NT2/D1 (cell line): ENCODE measurements at regions not wholly inside any gene's neighbourhood (a gene's known extent, or its start where the extent isn't known, plus 50 kb on each side); places are given as distances from the start of the nearest gene placed in this dataset.
"Not testable (repeated sequence)": the region's sequence is repeated elsewhere in the genome, so short reads cannot be mapped to it uniquely, and the experiment has no call there.

ENCODE experiments used
- DNase-seq: peaks from one replicate; pipeline ENCODE4 v3.0.0-alpha.2; 2011; ENCODE audit warnings: low read depth, low spot score
- H3K27me3 ChIP-seq: 2 replicates; pipeline ENCODE4 v1.6.0; 2011; ENCODE audit warnings: mild to moderate bottlenecking; ENCODE audit not compliant: insufficient read length, insufficient read depth
- H3K36me3 ChIP-seq: 2 replicates; pipeline ENCODE4 v1.6.1; 2011; ENCODE audit warnings: mild to moderate bottlenecking, low read length, mixed read lengths; ENCODE audit not compliant: insufficient read depth, insufficient read length
- H3K4me1 ChIP-seq: 2 replicates; pipeline ENCODE4 v1.5.1; 2011; ENCODE audit not compliant: insufficient read depth, insufficient read length
- H3K4me3 ChIP-seq: 2 replicates; pipeline ENCODE4 v1.5.1; 2011; ENCODE audit warnings: low read depth; ENCODE audit not compliant: insufficient read length
- H3K9ac ChIP-seq: 2 replicates; pipeline ENCODE4 v1.6.0; 2011; ENCODE audit warnings: low read depth; ENCODE audit not compliant: insufficient read length
- H3K9me3 ChIP-seq: 2 replicates; pipeline ENCODE4 v1.5.1; 2011; ENCODE audit warnings: mild to moderate bottlenecking, low read length; ENCODE audit not compliant: insufficient read depth
- SUZ12 ChIP-seq: IDR thresholded peaks from 2 replicates; pipeline ENCODE4 v1.6.1; 2011; ENCODE audit not compliant: insufficient read length, insufficient read depth; ENCODE audit errors: extremely low read depth
- YY1 ChIP-seq: IDR thresholded peaks from 2 replicates; pipeline ENCODE4 v1.6.1; 2011; ENCODE audit not compliant: insufficient read length, insufficient read depth
- ZNF274 ChIP-seq: IDR thresholded peaks from 2 replicates; pipeline ENCODE4 v1.6.1; 2011; ENCODE audit warnings: mild to moderate bottlenecking, low read depth, low read length

DNA sequence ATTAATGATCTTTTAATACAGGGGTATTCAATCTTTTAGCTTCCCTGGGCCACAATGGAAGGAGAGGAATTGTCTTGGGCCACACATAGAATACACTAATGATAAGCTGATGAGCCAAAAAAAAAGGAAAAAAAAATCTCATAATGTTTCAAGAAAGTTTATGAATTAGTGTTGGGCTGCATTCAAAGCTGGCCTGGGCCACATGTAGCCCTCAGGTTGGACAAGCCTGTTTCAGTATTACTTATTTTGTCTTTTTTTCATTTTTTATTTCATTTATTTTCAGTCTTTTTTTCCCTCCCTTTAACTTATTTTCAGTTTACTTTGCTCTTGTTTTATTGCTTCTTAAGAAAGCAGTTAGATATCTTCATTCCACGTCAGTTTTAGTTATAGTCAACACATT lies 2171.8 kb upstream of the DEFB115 start:
- H3K9me3 ChIP-seq, result no peaks in the 10 kb centered on the region
- no peak overlapping the region for H3K9ac ChIP-seq
- H3K4me3 ChIP-seq, result no peak overlapping the region
- H3K4me1 ChIP-seq, result no peaks in the 10 kb centered on the region
- no peaks in the 10 kb centered on the region for H3K27me3 ChIP-seq
- H3K36me3 ChIP-seq, result no peaks in the 10 kb centered on the region
- TF ChIP-seq SUZ12 (no peak), ZNF274 (no peak), YY1 (no peak)
- DNase-seq, result no peak

- not testable (repeated sequence) for H3K9me3 ChIP-seq, H3K9ac ChIP-seq, H3K36me3 ChIP-seq, H3K4me3 ChIP-seq, DNase-seq, H3K4me1 ChIP-seq, H3K27me3 ChIP-seq
Measured at GRCh38 chr20:29086145-29086718, 2171.2 kb upstream of the DEFB115 start.

- H3K4me1 ChIP-seq, result no peaks in the 10 kb centered on the region
- DNase-seq, result no peak
- no peak overlapping the region for H3K4me3 ChIP-seq
- H3K9ac ChIP-seq, result no peak overlapping the region
- H3K9me3 ChIP-seq, result no peaks in the 10 kb centered on the region
- no peaks in the 10 kb centered on the region for H3K36me3 ChIP-seq
- no peak for TF ChIP-seq ZNF274
- no peak for TF ChIP-seq YY1
- TF ChIP-seq SUZ12, result no peak
- H3K27me3 ChIP-seq, result no peaks in the 10 kb centered on the region
Measured at GRCh38 chr20:29086938-29087337, 2170.5 kb upstream of the DEFB115 start.

GRCh38 chr20:29087887-29088286 lies 2169.6 kb upstream of the DEFB115 start:
- not testable (repeated sequence) for H3K27me3 ChIP-seq, DNase-seq, H3K4me3 ChIP-seq, H3K36me3 ChIP-seq, H3K4me1 ChIP-seq, H3K9ac ChIP-seq, H3K9me3 ChIP-seq

- not testable (repeated sequence) for H3K9ac ChIP-seq, H3K4me3 ChIP-seq, H3K4me1 ChIP-seq, H3K27me3 ChIP-seq, H3K9me3 ChIP-seq, DNase-seq, H3K36me3 ChIP-seq
Measured at GRCh38 chr20:29088472-29088871, 2169.0 kb upstream of the DEFB115 start.

DNA sequence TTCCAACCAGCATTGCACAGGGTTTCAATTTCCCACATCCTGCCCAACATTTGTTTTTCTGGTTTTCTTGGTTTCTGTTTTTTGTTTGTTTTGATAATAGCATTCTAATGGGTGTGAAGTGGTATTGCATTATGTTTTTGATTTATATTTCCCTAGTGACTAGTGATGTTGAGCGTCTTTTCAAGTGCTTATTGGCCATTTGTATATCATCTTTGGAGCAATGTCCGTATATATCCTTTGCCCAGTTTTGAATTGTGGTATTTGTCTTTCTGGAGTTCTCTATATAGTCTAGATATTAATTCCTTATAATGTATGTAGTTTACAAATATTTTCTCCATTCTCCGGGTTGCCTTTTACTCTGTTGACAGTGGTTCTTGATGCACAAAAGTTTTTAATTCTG lies 2168.1 kb upstream of the DEFB115 start:
- H3K27me3 ChIP-seq, DNase-seq, H3K36me3 ChIP-seq, H3K9me3 ChIP-seq, H3K4me3 ChIP-seq, H3K9ac ChIP-seq, H3K4me1 ChIP-seq: not testable (repeated sequence)

DNA sequence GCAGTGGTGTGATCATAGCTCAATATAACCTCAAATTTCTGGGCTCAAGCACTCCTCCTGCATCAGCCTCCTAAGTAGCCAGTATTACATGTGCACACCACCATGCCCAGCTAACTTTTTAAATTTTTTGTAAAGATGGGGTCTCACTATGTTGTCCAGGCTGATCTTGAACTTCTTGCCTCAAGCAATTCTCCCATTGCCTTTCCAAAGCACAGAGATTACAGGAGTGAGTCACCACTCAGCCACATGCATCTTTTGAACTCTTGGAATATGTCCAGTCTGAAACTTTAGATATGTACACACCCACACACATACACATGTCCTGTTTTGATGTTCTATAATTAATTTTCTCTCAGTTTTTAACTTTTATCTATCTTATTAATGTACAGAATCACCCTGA lies 2163.5 kb upstream of the DEFB115 start:
- H3K9ac ChIP-seq, H3K36me3 ChIP-seq, H3K27me3 ChIP-seq, H3K4me3 ChIP-seq, DNase-seq, H3K4me1 ChIP-seq, H3K9me3 ChIP-seq: not testable (repeated sequence)

- H3K4me1 ChIP-seq, H3K9ac ChIP-seq, H3K4me3 ChIP-seq, DNase-seq, H3K36me3 ChIP-seq, H3K9me3 ChIP-seq, H3K27me3 ChIP-seq: not testable (repeated sequence)
Measured at GRCh38 chr20:29096695-29097094, 2160.8 kb upstream of the DEFB115 start.

DNA sequence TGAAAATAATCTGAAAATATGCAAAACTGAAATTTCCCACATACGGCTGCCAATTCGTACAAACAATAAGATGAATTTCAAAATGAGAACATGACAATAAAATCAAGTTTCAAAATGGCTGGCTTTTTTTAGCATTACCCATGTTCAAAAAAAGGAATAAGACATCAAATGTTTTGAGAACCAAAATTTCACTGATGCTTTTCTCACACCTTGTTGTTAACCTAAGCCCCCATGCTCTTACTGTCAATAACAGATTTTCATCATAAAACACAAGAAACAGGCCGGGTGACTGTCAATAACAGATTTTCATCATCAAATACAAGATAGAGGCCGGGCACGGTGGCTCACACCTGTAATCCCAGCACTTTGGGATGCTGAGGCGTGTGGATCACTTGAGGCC lies 2149.6 kb upstream of the DEFB115 start:
- not testable (repeated sequence) for H3K9me3 ChIP-seq, H3K9ac ChIP-seq, H3K36me3 ChIP-seq, H3K27me3 ChIP-seq, DNase-seq, H3K4me1 ChIP-seq, H3K4me3 ChIP-seq

GRCh38 chr20:29109386-29109785 lies 2148.1 kb upstream of the DEFB115 start:
- not testable (repeated sequence) for H3K27me3 ChIP-seq, H3K4me1 ChIP-seq, H3K9ac ChIP-seq, DNase-seq, H3K4me3 ChIP-seq, H3K36me3 ChIP-seq, H3K9me3 ChIP-seq

DNA sequence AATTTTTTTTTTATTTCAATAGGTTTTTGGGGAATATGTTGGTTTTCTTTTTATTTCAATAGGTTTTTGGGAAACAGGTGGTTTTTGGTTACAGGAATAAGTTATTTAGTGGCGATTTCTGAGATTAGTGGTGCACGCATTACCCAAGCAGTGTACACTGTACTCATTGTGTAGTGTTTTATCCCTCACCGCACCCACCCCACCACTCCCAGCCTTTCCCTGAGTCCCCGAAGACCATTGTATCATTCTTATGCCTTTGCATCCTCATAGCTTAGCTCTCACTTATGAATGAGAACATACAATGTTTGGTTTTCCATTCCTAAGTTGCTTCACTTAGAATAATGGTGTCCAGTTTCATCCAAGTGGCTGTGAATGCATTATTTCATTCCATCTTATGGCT lies 2142.4 kb upstream of the DEFB115 start:
- not testable (repeated sequence) for H3K9ac ChIP-seq, H3K36me3 ChIP-seq, H3K4me3 ChIP-seq, DNase-seq, H3K4me1 ChIP-seq, H3K9me3 ChIP-seq, H3K27me3 ChIP-seq
